ENCODE measurements at regions not wholly inside any gene's neighbourhood (a gene's known extent, or its start where the extent isn't known, plus 50 kb on each side); places are given as distances from the start of the nearest gene placed in this dataset.

DNA sequence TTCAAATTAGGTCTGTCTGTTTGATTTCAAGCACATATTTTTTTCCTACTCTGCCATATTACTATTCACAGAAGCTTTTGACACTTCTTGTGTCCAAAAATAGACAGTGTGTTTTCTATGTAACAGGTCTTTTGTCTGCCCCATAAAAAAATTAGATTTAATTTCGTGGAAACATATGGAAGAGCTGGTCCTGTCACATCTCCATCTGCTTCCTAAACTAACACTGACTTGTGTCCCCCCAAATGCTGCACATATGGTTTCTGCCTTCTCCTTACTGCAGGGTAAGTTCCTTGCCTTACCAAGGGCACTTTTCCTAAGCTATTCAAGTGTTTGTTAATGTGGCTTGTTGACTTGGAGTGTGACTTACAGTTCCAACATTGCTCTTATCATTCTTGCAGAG lies 340.7 kb upstream of the ARX start:
- no peak overlapping the region for H3K4me3 ChIP-seq (ENCODE audit: low read depth, low read length)
- DNase-seq (ENCODE audit: low read depth), result no peak
- TF ChIP-seq, protein P1, sequence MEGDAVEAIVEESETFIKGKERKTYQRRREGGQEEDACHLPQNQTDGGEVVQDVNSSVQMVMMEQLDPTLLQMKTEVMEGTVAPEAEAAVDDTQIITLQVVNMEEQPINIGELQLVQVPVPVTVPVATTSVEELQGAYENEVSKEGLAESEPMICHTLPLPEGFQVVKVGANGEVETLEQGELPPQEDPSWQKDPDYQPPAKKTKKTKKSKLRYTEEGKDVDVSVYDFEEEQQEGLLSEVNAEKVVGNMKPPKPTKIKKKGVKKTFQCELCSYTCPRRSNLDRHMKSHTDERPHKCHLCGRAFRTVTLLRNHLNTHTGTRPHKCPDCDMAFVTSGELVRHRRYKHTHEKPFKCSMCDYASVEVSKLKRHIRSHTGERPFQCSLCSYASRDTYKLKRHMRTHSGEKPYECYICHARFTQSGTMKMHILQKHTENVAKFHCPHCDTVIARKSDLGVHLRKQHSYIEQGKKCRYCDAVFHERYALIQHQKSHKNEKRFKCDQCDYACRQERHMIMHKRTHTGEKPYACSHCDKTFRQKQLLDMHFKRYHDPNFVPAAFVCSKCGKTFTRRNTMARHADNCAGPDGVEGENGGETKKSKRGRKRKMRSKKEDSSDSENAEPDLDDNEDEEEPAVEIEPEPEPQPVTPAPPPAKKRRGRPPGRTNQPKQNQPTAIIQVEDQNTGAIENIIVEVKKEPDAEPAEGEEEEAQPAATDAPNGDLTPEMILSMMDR (IDR thresholded peaks at IDR 0.05; ENCODE audit: insufficient read depth, low read depth, low read length), result no peak

DNA sequence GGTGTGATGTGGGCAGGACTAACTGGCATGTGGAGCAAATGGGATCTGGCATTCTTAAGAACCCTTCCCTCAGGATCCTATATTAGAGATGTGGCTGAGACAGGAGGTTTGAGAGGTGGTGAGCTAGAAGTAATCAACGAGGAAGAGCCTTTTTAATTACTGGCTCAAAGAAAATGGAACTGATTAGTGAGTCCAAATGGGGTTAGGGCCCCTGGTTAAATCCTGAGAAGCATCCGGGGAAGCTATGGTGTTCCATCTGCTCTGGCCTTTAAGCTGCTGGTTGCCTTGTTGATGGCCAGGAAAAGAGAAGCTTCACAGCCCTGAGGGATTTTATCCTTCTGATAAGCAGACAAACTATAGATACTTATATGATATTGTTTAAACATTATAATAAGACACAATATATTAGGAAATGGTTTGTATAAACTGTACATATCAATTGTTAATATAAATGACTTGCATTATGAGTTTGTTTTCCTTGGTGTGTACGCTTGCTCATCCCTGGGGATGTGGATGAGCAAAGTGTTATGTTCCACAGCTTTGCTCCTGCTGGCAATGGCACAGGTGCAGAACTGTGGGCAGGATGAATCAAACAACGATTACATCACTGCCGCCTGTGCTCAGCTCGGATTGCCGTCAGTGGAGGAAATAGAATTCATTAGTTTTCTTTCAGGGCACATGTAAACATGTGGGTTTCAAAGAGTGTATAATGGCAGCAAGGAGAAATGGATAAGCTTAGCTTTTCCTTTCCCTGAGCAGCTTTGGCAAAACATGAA lies 328.6 kb upstream of the ARX start:
- no peak for DNase-seq (ENCODE audit: low read depth)
- no peak overlapping the region for H3K4me3 ChIP-seq (ENCODE audit: low read depth, low read length)
- TF ChIP-seq, protein P1 (IDR thresholded peaks at IDR 0.05; ENCODE audit: insufficient read depth, low read depth, low read length), result no peak

DNA sequence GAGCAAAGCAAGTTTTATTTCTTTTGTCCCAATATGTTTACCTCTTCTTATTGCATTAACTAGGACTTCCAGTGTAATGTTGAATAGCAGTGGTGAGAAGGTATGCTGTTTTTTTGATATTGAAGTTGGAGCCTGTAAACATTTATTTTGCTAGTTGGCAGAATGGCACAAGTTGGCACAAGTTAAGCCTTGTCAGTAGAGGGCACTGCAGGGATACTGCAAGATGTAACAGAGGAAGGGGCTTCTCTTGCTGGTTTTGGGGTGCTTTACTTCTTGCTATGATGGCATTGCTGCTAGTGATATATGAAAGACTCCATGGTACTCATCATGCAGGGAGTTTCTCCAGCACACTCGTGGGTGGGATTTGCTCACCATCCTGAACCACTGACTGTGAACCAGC lies 327.3 kb upstream of the ARX start:
- TF ChIP-seq, protein P1 (IDR thresholded peaks at IDR 0.05; ENCODE audit: insufficient read depth, low read depth, low read length), result no peak
- no peak overlapping the region for H3K4me3 ChIP-seq (ENCODE audit: low read depth, low read length)
- no peak for DNase-seq (ENCODE audit: low read depth)

DNA sequence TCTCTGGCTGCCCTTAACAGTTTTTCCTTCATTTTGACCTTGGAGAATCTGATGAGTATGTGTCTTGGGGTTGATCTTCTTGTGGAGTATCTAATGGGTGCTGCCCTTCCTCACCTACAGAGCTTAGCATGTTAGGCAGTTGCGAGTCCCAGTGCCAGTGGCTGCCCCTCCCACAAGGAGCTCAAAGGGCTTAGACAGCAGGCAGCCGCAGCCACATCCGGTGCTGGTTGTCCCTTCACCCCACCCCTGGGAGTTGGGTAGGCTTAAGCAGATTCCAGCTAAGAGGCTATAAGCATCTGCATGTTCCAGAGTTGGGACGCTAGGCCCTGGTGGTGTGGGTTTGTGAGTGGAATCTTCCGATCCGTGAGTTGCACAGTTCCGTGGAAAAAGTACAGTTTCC lies 322.1 kb upstream of the ARX start:
- no peak overlapping the region for H3K4me3 ChIP-seq (ENCODE audit: low read depth, low read length)
- TF ChIP-seq, protein P1 (IDR thresholded peaks at IDR 0.05; ENCODE audit: insufficient read depth, low read depth, low read length), result no peak
- DNase-seq (ENCODE audit: low read depth), result no peak

DNA sequence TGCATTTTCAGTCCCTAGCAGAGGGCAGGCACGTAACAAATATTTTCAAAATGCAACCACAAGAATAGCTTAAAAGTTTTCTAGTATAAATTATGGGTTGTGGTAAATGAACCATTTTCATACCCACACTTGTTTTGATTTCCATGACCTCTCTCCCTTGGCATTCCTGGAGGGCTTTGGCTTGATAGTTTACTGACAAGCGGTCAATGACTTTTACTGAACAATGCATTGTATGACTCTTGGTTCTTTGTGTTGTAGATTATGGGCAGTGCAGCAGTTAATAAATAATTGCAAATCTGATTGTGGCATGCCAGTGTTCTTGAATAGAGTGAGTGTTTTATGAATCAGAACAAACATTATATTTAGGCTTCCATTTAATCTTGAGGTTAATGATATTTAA lies 285.2 kb upstream of the ARX start:
- H3K4me3 ChIP-seq (ENCODE audit: low read depth, low read length), result no peak overlapping the region
- no peak for DNase-seq (ENCODE audit: low read depth)
- TF ChIP-seq, protein P1 (IDR thresholded peaks at IDR 0.05; ENCODE audit: insufficient read depth, low read depth, low read length), result no peak

DNA sequence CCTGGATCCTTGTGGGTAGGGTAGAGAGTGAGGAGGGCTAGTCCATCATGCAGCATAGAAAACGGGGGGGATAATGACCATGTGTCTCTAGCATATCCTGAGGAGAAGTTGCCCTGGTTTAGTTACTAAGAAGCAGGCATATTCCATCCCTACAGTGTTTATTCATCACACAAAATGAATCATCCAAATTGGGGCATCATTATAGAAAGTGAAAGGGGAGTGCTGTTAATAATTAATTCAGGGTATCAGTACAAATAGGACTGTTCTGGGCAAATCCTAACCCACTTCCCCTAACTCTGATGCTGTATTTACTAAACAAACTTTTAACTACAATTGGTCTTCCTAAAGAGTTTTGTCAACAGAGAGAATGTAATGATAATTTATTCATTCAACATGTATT lies 281.1 kb upstream of the ARX start:
- no peak for DNase-seq (ENCODE audit: low read depth)
- TF ChIP-seq, protein P1 (IDR thresholded peaks at IDR 0.05; ENCODE audit: insufficient read depth, low read depth, low read length), result no peak

DNA sequence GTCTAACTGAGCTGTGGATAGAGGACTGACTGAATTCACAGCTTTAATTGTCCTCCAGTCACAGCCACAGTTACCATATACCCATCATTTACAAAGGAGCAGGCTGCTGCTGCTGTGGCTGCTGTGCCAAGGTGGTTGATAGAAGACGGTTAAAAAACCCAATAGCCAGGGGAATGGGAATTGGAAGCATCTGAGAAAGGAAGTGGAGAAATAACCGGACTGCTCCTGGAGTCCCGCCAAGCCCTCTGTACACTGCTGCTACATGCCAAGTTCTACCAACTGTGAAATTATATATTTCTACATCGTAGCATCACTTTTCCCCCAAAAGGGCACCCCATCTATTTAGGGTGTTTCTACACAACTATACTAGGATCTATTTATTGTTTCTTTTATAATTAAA lies 279.7 kb upstream of the ARX start:
- TF ChIP-seq, protein P1 (IDR thresholded peaks at IDR 0.05; ENCODE audit: insufficient read depth, low read depth, low read length), result no peak
- no peak for DNase-seq (ENCODE audit: low read depth)
- H3K4me3 ChIP-seq (ENCODE audit: low read depth, low read length), result no peak overlapping the region

More for the DNA sequence above, 281.1 kb upstream of the ARX start:
- no peak overlapping the region for H3K4me3 ChIP-seq (ENCODE audit: low read depth, low read length)
